ENCODE measurements at regions not wholly inside any gene's neighbourhood (a gene's known extent, or its start where the extent isn't known, plus 50 kb on each side); places are given as distances from the start of the nearest gene placed in this dataset.
"Not testable (repeated sequence)": the region's sequence is repeated elsewhere in the genome, so short reads cannot be mapped to it uniquely, and the experiment has no call there.

GRCh38 chr2:226467633-226468032, 332.0 kb downstream of the IRS1 start:
- DNase-seq (ENCODE audit: extremely low read depth, low read depth), result no peak
- TF ChIP-seq, protein P1, sequence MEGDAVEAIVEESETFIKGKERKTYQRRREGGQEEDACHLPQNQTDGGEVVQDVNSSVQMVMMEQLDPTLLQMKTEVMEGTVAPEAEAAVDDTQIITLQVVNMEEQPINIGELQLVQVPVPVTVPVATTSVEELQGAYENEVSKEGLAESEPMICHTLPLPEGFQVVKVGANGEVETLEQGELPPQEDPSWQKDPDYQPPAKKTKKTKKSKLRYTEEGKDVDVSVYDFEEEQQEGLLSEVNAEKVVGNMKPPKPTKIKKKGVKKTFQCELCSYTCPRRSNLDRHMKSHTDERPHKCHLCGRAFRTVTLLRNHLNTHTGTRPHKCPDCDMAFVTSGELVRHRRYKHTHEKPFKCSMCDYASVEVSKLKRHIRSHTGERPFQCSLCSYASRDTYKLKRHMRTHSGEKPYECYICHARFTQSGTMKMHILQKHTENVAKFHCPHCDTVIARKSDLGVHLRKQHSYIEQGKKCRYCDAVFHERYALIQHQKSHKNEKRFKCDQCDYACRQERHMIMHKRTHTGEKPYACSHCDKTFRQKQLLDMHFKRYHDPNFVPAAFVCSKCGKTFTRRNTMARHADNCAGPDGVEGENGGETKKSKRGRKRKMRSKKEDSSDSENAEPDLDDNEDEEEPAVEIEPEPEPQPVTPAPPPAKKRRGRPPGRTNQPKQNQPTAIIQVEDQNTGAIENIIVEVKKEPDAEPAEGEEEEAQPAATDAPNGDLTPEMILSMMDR (IDR thresholded peaks at IDR 0.05; ENCODE audit: low read depth, low read length, missing control alignments), result no peak
- H3K4me3 ChIP-seq (replicated peaks; ENCODE audit: low read depth, low read length), result no peak overlapping the region

DNA sequence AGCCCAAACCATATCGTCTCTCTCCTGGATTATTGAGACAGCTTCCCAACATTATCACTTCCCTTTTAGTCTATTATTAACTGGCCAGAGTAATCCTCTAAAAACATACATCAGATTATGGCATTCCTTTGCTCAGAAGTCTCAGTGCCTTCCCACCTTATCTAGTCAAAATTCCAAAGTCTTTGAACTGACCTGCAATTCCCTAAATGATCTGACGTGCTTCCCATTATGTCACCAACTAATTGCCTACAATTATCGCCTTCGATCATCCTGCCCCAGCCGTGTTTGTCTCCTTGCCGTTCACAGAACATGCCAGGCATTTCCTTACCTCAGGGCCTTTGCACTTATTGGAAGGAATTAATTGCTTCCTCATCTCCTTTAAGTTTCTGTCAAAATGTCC, 332.4 kb downstream of the IRS1 start:
- no peak for DNase-seq (ENCODE audit: extremely low read depth, low read depth)
- TF ChIP-seq, protein P1 (IDR thresholded peaks at IDR 0.05; ENCODE audit: low read depth, low read length, missing control alignments), result no peak
- no peak overlapping the region for H3K4me3 ChIP-seq (replicated peaks; ENCODE audit: low read depth, low read length)

DNA sequence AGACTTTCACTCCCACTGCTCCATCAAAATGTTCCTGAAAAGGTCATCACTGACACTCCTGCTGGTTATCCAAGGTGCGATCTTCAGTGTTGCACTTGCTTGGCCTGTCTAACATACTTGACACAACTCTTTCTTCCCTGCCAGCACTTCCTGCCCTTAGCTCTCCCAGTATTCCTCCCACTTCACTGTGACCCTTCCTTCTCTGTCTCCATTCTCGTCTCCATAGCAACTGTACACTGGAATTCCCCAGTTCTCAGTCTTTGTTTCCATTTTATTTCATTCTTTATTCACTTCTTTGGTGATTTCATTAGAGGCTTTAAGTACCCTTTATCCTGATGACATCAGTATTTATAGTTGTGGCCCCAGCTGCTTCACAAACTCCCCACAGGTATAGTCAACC, 333.0 kb downstream of the IRS1 start:
- TF ChIP-seq, protein P1 (IDR thresholded peaks at IDR 0.05; ENCODE audit: low read depth, low read length, missing control alignments), result no peak
- no peak overlapping the region for H3K4me3 ChIP-seq (replicated peaks; ENCODE audit: low read depth, low read length)
- DNase-seq (ENCODE audit: extremely low read depth, low read depth), result no peak

DNA sequence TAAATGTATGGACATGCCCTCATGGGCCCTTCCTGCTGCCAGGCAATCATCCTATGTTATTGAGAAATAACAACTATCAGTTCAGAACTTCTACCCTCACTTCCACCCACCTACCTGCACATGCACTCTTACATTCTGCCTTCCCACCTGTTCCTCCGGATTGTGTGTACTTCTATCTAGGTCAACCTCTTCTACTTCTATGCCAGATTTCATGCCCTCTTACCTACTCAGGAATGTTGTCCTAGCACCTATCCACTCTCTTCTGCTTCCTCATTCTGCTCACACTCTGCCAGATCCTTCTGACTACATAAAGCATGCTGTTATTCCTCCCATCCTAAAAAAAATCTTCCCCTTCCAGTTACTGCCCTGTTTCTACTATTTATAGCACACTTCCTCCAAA, 333.5 kb downstream of the IRS1 start:
- DNase-seq (ENCODE audit: extremely low read depth, low read depth), result no peak
- H3K4me3 ChIP-seq (replicated peaks; ENCODE audit: low read depth, low read length), result no peak overlapping the region
- TF ChIP-seq, protein P1 (IDR thresholded peaks at IDR 0.05; ENCODE audit: low read depth, low read length, missing control alignments), result no peak

- no peak for DNase-seq (ENCODE audit: extremely low read depth, low read depth)
- TF ChIP-seq, protein P1 (IDR thresholded peaks at IDR 0.05; ENCODE audit: low read depth, low read length, missing control alignments), result no peak
Measured at GRCh38 chr2:226464380-226464779, 335.2 kb downstream of the IRS1 start.

DNA sequence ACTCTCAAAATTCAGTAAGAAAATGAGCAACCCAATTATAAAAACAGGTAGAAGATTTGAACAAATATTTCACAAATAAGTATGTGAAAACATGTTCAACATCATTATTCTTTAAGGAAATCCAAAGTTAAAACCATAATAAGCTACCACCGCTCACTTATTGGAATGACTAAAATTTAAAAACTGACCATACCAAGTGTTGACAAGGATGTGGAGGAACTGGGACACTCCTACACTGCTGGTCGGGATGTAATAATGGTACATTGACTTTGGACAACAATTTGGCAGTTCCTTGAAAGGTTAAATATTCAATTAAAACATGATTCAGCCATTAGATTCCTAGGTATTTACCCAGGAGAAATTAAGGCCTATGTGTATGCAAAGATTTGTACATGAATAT, 336.5 kb downstream of the IRS1 start:
- TF ChIP-seq, protein P1 (IDR thresholded peaks at IDR 0.05; ENCODE audit: low read depth, low read length, missing control alignments), result no peak
- DNase-seq (ENCODE audit: extremely low read depth, low read depth), result no peak
- no peak overlapping the region for H3K4me3 ChIP-seq (replicated peaks; ENCODE audit: low read depth, low read length)

More at GRCh38 chr2:226464380-226464779, 335.2 kb downstream of the IRS1 start:
- no peak overlapping the region for H3K4me3 ChIP-seq (replicated peaks; ENCODE audit: low read depth, low read length)

DNA sequence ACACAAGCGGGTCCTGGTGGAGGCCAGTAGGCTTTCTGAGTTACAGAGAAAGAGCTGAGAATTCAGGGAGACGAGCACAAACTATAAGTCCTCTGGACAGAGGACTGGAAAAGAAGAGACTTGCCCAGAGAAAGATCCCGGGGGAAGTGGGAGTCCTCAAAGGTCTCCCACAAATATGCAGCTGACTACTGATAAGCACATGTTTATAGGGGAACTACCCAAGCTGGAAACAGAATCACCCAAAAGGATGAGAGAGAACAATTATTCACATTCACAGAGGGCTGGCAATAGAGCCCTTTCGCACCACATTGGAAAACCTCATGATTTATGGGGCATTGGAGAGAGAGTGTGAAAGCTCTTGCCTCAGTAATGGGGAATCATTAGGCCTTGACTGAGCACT, 337.6 kb downstream of the IRS1 start:
- no peak overlapping the region for H3K4me3 ChIP-seq (replicated peaks; ENCODE audit: low read depth, low read length)
- TF ChIP-seq, protein P1 (IDR thresholded peaks at IDR 0.05; ENCODE audit: low read depth, low read length, missing control alignments), result no peak
- DNase-seq (ENCODE audit: extremely low read depth, low read depth), result no peak

GRCh38 chr2:226456144-226456543, 343.5 kb downstream of the IRS1 start:
- H3K4me3 ChIP-seq (replicated peaks; ENCODE audit: low read depth, low read length); DNase-seq (ENCODE audit: extremely low read depth, low read depth): not testable (repeated sequence)

Measured in HFF-Myc (cell line).